ENCODE measurements at regions not wholly inside any gene's neighbourhood (a gene's known extent, or its start where the extent isn't known, plus 50 kb on each side); places are given as distances from the start of the nearest gene placed in this dataset.

DNA sequence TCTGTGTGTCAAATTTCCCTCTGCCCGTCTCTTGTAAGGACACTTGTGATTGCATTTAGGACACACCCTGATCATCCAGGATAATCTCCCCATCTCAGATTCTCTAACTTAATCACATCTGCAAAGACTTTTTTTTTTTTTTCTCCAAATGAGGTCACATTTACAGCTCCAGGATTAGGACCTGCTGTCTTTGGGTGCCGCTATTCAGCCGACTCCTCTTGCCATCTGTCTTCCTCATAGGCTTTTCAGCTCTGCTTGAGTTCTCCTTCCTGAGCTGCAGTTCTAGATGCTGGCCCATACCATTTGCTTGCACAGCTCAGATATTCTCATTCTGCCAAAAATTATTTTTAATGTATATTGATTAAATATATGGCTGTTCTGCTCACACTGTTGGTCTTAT lies 94.3 kb upstream of the TLE3 start:
- H2BK15ac ChIP-seq (ENCODE audit: low read depth, low read length) = no peak overlapping the region
- peaks cover 14% of the 10 kb centered on the region for H3K4me1 ChIP-seq (ENCODE audit: control insufficient read depth, insufficient read depth, low read length)
- TF ChIP-seq, protein P1, sequence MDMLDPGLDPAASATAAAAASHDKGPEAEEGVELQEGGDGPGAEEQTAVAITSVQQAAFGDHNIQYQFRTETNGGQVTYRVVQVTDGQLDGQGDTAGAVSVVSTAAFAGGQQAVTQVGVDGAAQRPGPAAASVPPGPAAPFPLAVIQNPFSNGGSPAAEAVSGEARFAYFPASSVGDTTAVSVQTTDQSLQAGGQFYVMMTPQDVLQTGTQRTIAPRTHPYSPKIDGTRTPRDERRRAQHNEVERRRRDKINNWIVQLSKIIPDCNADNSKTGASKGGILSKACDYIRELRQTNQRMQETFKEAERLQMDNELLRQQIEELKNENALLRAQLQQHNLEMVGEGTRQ (IDR thresholded peaks at IDR 0.05; ENCODE audit: low read depth, low read length) = no peak
- TF ChIP-seq NFE2L2 (IDR thresholded peaks at IDR 0.05; ENCODE audit: low read depth, low read length) (no peak), CEBPB (IDR thresholded peaks at IDR 0.05; ENCODE audit: low read depth, low read length) (no peak)
- TF ChIP-seq, protein P2, sequence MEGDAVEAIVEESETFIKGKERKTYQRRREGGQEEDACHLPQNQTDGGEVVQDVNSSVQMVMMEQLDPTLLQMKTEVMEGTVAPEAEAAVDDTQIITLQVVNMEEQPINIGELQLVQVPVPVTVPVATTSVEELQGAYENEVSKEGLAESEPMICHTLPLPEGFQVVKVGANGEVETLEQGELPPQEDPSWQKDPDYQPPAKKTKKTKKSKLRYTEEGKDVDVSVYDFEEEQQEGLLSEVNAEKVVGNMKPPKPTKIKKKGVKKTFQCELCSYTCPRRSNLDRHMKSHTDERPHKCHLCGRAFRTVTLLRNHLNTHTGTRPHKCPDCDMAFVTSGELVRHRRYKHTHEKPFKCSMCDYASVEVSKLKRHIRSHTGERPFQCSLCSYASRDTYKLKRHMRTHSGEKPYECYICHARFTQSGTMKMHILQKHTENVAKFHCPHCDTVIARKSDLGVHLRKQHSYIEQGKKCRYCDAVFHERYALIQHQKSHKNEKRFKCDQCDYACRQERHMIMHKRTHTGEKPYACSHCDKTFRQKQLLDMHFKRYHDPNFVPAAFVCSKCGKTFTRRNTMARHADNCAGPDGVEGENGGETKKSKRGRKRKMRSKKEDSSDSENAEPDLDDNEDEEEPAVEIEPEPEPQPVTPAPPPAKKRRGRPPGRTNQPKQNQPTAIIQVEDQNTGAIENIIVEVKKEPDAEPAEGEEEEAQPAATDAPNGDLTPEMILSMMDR (conservative IDR thresholded peaks at IDR 0.05; ENCODE audit: low read depth, low read length) = no peak
- no peak overlapping the region for H3K4me3 ChIP-seq (ENCODE audit: insufficient read depth, low read depth, low read length)
- H4K20me1 ChIP-seq (ENCODE audit: insufficient read depth, low read length) = no peaks in the 10 kb centered on the region
- intact Hi-C loops (cut with micrococcal nuclease) = no loop called here
- no peak overlapping the region for H3K27ac ChIP-seq (ENCODE audit: insufficient read depth, low read length)
- H3K18ac ChIP-seq (ENCODE audit: low read depth, low read length) = no peak overlapping the region
- H2AK9ac ChIP-seq (replicated peaks; ENCODE audit: low read depth, low read length, poor library complexity) = no peak overlapping the region
- H2AK5ac ChIP-seq (ENCODE audit: low read depth, low read length) = no peak overlapping the region
- H2BK5ac ChIP-seq (ENCODE audit: low read depth, low read length, poor library complexity, severe bottlenecking) = no peak overlapping the region
- no peak overlapping the region for H2BK120ac ChIP-seq (ENCODE audit: low read depth, low read length)
- WGBS, 2 experiments (ENCODE audit: extremely low coverage in 2 of 2, insufficient read length in 1 of 2) = 100% methylated on average over 1 of the region's 3 CpGs; no CpG with 5 or more reads in 1 of the 2 experiments
- DNase-seq (no peak), ATAC-seq (ENCODE audit: low read depth) (no peak)
- H3K79me1 ChIP-seq (ENCODE audit: low read depth in 1 of 2, low read length in 2 of 2) = no peaks in the 10 kb centered on the region
- no TSS peak for BruUV-seq (replicated peaks)
- no peak overlapping the region for H4K91ac ChIP-seq (ENCODE audit: insufficient read depth, low read depth, low read length)
- dilution Hi-C loops (cut with HindIII; ENCODE audit: low sequenced_read_pairs, unreplicated experiment) = no loop called here
- no peak overlapping the region for H2AFZ ChIP-seq (replicated peaks; ENCODE audit: low read length, poor library complexity)
- no peak overlapping the region for H3K14ac ChIP-seq (replicated peaks; ENCODE audit: low read depth, low read length)
- 0 out of 2 replicates have a peak, but pooled peaks cover 5% of the 10 kb centered on the region for H3K9me1 ChIP-seq (ENCODE audit: insufficient read depth, low read length)
- no peak overlapping the region for H3K4ac ChIP-seq (ENCODE audit: low read depth, low read length)
- ChIA-PET POLR2A (ENCODE audit: unreplicated experiment) (no interaction called here), CTCF (no interaction called here)
- peaks cover 6% of the 10 kb centered on the region for H3K9me3 ChIP-seq (ENCODE audit: control insufficient read depth, insufficient read depth, low read length)
- H3K36me3 ChIP-seq (ENCODE audit: control insufficient read depth, insufficient read depth, low read length) = no peaks in the 10 kb centered on the region
- no peak overlapping the region for H4K5ac ChIP-seq (ENCODE audit: low read depth, low read length)
- H3K4me2 ChIP-seq (ENCODE audit: low read depth, low read length) = no peak overlapping the region
- no peak overlapping the region for H4K8ac ChIP-seq (ENCODE audit: low read depth in 2 of 2, low read length in 2 of 2)
- H3K56ac ChIP-seq (ENCODE audit: extremely low read depth, insufficient read depth, low read length) = no peak overlapping the region
- in situ Hi-C loops (cut with MboI; ENCODE audit: low sequenced_read_pairs) = no loop called here
- peaks cover 39% of the 10 kb centered on the region for H3K27me3 ChIP-seq (ENCODE audit: control insufficient read depth, insufficient read depth, low read length)
- no peak overlapping the region for H3K9ac ChIP-seq (ENCODE audit: low read depth, low read length)
- H3K23ac ChIP-seq (ENCODE audit: low read depth, low read length) = no peak overlapping the region
- H2BK20ac ChIP-seq (ENCODE audit: low read depth, low read length) = no peak overlapping the region
